ENCODE measurements at regions not wholly inside any gene's neighbourhood (a gene's known extent, or its start where the extent isn't known, plus 50 kb on each side); places are given as distances from the start of the nearest gene placed in this dataset.

DNA sequence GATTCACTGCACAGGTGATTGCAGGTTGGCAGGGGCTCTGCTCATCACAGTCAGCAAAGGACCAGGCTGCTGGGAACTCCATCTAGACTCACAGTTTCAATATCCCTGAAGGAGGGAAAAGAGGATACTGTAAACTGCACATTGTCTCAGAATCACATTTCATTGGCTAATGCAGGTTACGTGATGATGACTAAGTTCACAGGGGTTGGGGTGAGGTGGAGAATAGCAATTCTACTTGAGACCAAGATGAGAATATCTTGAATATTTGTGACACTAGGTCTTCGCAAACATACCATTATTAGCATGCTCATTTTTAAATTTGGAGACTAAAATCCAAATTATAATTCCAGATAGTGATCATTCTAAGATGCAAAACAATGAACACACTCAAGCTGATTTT is 208.5 kb upstream of the CITED2 start:
- Mint-ChIP-seq H3K4me3 (no peak overlapping the region), H3K27ac (no peak overlapping the region), H3K27me3 (no peaks in the 10 kb centered on the region), H3K9me3 (no peaks in the 10 kb centered on the region), H3K4me1 (no peaks in the 10 kb centered on the region), H3K36me3 (ENCODE audit: low read depth) (no peaks in the 10 kb centered on the region)
- intact Hi-C loops (cut with micrococcal nuclease): no loop called here
- TF ChIP-seq, protein P1, sequence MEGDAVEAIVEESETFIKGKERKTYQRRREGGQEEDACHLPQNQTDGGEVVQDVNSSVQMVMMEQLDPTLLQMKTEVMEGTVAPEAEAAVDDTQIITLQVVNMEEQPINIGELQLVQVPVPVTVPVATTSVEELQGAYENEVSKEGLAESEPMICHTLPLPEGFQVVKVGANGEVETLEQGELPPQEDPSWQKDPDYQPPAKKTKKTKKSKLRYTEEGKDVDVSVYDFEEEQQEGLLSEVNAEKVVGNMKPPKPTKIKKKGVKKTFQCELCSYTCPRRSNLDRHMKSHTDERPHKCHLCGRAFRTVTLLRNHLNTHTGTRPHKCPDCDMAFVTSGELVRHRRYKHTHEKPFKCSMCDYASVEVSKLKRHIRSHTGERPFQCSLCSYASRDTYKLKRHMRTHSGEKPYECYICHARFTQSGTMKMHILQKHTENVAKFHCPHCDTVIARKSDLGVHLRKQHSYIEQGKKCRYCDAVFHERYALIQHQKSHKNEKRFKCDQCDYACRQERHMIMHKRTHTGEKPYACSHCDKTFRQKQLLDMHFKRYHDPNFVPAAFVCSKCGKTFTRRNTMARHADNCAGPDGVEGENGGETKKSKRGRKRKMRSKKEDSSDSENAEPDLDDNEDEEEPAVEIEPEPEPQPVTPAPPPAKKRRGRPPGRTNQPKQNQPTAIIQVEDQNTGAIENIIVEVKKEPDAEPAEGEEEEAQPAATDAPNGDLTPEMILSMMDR (IDR thresholded peaks at IDR 0.05): no peak
- ChIA-PET CTCF (no interaction called here), POLR2A (no interaction called here)
- ATAC-seq (ENCODE audit: low read depth) (no peak), DNase-seq (no peak)

DNA sequence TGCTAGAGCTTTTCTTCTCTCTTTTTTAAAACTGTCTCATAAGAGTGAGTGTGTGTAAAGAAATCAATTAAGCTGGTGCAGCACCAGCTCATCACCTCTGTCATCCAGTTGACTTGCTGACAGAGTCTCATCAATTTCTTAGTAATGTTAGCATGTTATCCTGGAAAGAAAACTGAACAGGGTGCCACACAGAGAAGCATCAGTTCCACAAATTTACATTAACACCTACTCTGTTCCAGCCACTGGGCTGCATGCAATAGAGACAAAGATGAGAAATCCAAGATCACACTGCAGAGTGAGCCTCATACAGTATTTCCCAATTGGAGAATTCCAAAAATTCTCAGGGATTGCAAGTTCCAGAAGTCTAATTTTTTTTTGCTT is 207.0 kb upstream of the CITED2 start:
- TF ChIP-seq, protein P1 (IDR thresholded peaks at IDR 0.05): no peak
- ATAC-seq (ENCODE audit: low read depth) (no peak), DNase-seq (no peak)
- H3K36me3 Mint-ChIP-seq (ENCODE audit: low read depth): no peaks in the 10 kb centered on the region
- intact Hi-C loops (cut with micrococcal nuclease): no loop called here
- H3K27ac Mint-ChIP-seq: no peak overlapping the region
- no peaks in the 10 kb centered on the region for H3K27me3 Mint-ChIP-seq
- ChIA-PET POLR2A (no interaction called here), CTCF (no interaction called here)
- no peak overlapping the region for H3K4me3 Mint-ChIP-seq
- H3K9me3 Mint-ChIP-seq: no peaks in the 10 kb centered on the region
- H3K4me1 Mint-ChIP-seq: no peaks in the 10 kb centered on the region

DNA sequence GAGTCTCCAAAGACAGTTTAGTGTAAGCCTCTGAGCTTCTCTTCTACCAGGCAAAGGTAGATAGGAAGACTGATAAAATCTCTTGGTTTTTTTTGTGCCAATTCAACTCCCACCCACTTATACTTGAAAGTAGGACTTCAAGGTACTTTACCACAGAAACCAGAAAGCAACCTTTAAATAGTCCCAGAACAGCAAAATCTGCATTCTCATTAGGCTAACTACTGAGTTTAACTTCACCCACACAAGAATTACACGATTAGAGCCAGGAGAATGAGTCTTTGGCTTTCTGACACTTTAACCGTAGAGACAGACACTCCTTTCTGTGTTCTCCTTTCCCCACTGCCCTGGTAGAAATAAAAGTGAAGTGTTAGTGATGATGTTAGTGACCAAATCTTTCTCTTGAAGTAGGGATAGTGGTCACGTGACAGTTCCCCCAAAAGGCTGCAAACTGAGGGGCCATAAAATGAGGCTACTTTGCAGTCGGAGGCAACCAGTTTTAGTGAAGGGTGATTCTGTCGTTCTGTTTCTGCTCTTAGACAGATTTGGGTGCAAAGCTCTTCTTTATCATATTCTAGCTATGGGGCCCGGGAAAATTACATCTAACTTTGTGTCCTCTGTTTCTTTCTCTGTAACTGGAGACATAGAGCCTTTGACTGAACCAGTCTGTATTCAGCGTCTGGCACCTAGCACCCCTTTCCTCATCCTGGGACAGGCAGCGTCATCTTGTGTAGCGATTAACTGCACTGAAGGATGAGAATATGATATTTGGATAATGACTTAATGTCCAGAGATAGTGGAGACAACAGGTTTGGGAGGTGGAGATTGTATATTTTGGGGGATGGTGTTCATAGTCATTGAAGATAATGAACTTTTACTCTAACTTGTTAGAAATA is 206.4 kb upstream of the CITED2 start:
- no peak overlapping the region for H3K27ac Mint-ChIP-seq
- H3K4me1 Mint-ChIP-seq: no peaks in the 10 kb centered on the region
- POLR2A ChIA-PET: interaction anchor here (0.7 kb wide), 1 partner anchor 205 kb away, joined by 3 read pairs; no protein-coding TSS in a partner anchor
- CTCF ChIA-PET: no interaction called here
- no peak for DNase-seq
- no peaks in the 10 kb centered on the region for H3K27me3 Mint-ChIP-seq
- H3K36me3 Mint-ChIP-seq (ENCODE audit: low read depth): no peaks in the 10 kb centered on the region
- TF ChIP-seq, protein P1 (IDR thresholded peaks at IDR 0.05): no peak
- intact Hi-C loops (cut with micrococcal nuclease): no loop called here
- H3K4me3 Mint-ChIP-seq: no peak overlapping the region
- H3K9me3 Mint-ChIP-seq: no peaks in the 10 kb centered on the region
- ATAC-seq (ENCODE audit: low read depth): no peak

DNA sequence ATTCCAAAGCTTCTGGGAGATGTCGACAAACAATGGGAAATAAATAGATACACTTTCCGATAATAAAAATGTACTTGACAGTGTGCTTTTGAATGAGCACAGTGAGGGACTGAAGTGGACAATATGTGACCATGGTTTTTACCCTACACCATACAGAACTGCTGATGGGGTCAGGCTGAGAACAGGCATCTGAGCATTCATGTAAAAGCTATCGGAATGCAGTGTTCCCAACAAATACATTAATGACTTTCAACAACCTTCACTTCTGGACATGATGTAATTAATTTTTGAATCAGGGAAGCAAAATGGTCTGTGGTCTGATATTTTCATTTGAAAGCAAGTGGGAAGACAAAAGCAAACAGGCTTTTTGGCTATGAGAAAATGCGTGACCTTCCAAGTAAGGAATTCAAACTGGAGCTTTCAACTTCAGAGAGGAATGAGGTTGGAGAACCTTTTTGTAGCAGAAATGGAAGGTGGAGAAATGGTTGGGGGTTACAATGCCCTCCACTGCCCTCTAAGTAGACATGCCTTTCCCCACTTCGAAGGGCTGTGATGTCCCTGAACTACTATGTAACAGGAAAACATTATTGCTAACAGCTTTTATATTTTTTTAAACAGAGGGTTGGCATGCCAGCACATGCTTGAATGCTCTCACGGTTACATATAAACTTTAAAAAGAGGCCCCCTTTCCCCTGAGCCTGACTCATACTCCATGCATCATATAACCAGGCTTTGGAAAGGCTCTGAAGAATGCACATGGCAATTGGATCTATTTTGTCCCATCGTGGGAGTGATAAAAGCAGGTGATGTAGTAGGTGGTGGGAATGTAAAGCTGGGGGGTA is 203.5 kb upstream of the CITED2 start:
- DNase-seq (no peak), ATAC-seq (ENCODE audit: low read depth) (no peak)
- ChIA-PET POLR2A (no interaction called here), CTCF (no interaction called here)
- Mint-ChIP-seq H3K36me3 (ENCODE audit: low read depth) (no peaks in the 10 kb centered on the region), H3K27me3 (no peaks in the 10 kb centered on the region), H3K27ac (no peak overlapping the region), H3K4me3 (no peak overlapping the region), H3K9me3 (no peaks in the 10 kb centered on the region), H3K4me1 (no peaks in the 10 kb centered on the region)
- intact Hi-C loops (cut with micrococcal nuclease): no loop called here
- TF ChIP-seq, protein P1 (IDR thresholded peaks at IDR 0.05): no peak

DNA sequence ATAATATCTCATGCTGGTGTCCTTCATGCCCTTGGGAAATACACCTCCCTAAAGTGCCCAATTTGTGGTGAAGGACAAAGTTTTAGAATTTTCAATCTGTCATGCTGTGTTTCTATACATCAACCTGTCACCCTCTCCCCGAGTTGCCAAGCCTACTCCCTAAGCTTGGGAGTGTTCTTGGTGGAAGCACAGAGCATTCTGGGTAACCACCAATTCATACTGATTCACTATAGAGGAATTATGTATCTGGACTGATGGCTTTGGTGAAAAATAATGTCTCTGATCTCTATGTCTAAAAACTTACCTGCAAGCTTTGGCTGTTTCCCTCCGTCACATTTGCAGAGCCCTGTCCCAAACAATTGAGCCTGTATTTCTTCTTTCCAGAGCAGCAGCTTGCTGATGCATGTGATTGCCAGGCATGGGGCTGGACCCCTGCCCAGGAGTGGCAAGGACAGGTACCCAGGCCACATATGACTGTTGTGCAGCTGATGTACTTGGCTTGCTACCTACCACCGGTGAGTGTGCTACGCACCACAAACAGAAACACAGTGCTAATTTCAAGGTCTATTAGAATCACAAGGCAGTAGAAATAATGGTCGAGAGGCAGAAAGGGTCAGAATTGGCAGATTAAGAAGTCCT is 202.8 kb upstream of the CITED2 start:
- Mint-ChIP-seq H3K9me3 (no peaks in the 10 kb centered on the region), H3K27me3 (no peaks in the 10 kb centered on the region), H3K4me3 (no peak overlapping the region), H3K36me3 (ENCODE audit: low read depth) (no peaks in the 10 kb centered on the region), H3K27ac (no peak overlapping the region), H3K4me1 (no peaks in the 10 kb centered on the region)
- TF ChIP-seq, protein P1 (IDR thresholded peaks at IDR 0.05): no peak
- no peak for ATAC-seq (ENCODE audit: low read depth)
- intact Hi-C loops (cut with micrococcal nuclease): no loop called here
- ChIA-PET CTCF (no interaction called here), POLR2A (no interaction called here)
- no peak for DNase-seq
